GM23248 (cell line): ENCODE measurements at regions not wholly inside any gene's neighbourhood (a gene's known extent, or its start where the extent isn't known, plus 50 kb on each side); places are given as distances from the start of the nearest gene placed in this dataset.

Experiments used
- EZH2 ChIP-seq: fragments of 200-600 bp; sonication (generic); IDR thresholded peaks from 2 replicates; pipeline ENCODE4 v1.6.1; 2018; ENCODE audit warnings: antibody characterized with exemption, mild to moderate bottlenecking; ENCODE audit not compliant: insufficient read depth, poor library complexity, severe bottlenecking
- EZH2phosphoT487 ChIP-seq: fragments of 200-600 bp; sonication (generic); IDR thresholded peaks from 2 replicates; pipeline ENCODE4 v1.6.1; 2018; ENCODE audit warnings: antibody characterized with exemption, moderate library complexity, mild to moderate bottlenecking, low read depth; ENCODE audit not compliant: insufficient read depth

DNA sequence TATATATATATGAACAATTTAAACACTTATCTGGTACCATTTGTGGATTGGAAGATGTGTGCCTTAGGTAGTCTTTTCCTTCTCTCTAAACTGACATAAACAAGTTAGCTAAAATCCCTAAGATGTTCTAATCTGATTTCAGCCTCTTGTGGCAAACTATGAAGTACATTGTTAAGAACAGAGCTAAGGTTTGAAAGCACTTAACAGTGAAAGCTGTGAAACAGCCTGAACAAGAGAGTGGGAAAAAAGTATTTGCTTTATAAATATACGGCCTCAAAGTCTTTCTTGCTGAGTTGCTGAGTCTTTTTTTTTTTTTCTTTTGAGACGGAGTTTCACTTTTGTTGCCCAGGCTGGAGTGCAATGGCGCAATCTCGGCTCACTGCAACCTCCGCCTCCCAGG, 53.7 kb upstream of the PELI2 start:
- TF ChIP-seq EZH2 = no peak
- no peak for TF ChIP-seq EZH2phosphoT487
